ENCODE measurements at regions not wholly inside any gene's neighbourhood (a gene's known extent, or its start where the extent isn't known, plus 50 kb on each side); places are given as distances from the start of the nearest gene placed in this dataset.
"Not testable (repeated sequence)": the region's sequence is repeated elsewhere in the genome, so short reads cannot be mapped to it uniquely, and the experiment has no call there.

DNA sequence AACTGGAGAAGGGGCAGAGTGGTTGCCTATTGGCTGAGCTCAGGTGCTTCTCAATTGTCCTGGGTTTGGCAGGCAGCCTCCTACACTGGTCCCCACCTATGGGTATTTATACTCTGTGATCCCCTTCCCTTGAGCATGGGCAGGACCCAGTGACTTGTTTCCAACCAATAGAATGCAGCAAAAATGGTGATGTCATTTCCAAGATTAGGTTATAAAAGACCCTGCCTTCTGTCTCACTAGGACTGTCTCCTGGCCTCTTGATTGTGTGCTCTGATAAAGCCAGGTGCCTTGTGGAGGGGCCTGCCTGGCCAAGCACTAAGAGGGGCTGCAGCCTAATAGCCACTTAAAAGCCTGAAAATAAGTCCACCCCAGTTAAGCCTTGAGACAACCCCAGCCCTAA, 76.1 kb downstream of the MSX2 start:
- Histone ChIP-seq H3K4me3 (no peak overlapping the region), H3K27ac (no peak overlapping the region)
- DNase-seq (ENCODE audit: low spot score) = no peak
- TF ChIP-seq, protein P1, sequence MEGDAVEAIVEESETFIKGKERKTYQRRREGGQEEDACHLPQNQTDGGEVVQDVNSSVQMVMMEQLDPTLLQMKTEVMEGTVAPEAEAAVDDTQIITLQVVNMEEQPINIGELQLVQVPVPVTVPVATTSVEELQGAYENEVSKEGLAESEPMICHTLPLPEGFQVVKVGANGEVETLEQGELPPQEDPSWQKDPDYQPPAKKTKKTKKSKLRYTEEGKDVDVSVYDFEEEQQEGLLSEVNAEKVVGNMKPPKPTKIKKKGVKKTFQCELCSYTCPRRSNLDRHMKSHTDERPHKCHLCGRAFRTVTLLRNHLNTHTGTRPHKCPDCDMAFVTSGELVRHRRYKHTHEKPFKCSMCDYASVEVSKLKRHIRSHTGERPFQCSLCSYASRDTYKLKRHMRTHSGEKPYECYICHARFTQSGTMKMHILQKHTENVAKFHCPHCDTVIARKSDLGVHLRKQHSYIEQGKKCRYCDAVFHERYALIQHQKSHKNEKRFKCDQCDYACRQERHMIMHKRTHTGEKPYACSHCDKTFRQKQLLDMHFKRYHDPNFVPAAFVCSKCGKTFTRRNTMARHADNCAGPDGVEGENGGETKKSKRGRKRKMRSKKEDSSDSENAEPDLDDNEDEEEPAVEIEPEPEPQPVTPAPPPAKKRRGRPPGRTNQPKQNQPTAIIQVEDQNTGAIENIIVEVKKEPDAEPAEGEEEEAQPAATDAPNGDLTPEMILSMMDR (IDR thresholded peaks at IDR 0.05) = no peak

DNA sequence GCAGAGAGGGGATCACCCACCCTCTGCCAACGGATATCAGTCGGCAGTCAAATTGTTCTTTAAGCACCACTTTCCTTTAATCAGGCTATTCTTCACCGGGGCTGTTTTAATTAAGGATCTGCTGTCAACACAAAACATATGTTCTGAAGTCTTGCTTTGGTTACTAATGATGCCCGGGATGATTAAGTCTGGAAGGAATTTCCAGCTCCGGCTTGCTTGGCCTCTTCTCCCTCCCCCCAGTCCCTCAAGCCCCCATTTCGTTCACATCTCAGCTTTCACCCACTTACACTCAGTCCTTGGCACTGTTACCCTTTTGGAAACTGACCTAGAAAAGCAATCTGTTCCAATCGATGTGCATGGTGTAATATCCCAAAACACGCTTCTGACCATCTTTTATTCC, 74.7 kb downstream of the MSX2 start:
- no peak overlapping the region for H3K27ac ChIP-seq

GRCh38 chr5:174798551-174798951, 74.2 kb downstream of the MSX2 start:
- Histone ChIP-seq H3K4me3 (no peak overlapping the region), H3K27ac (no peak overlapping the region)
- no peak for DNase-seq (ENCODE audit: low spot score)
- TF ChIP-seq, protein P1 (IDR thresholded peaks at IDR 0.05) = no peak

More for the DNA sequence above, 74.7 kb downstream of the MSX2 start:
- no peak for DNase-seq (ENCODE audit: low spot score)
- H3K4me3 ChIP-seq = no peak overlapping the region
- TF ChIP-seq, protein P1 (IDR thresholded peaks at IDR 0.05) = no peak

GRCh38 chr5:174796711-174797192, 72.4 kb downstream of the MSX2 start:
- TF ChIP-seq, protein P1 (IDR thresholded peaks at IDR 0.05) = no peak
- H3K4me3 ChIP-seq = no peak overlapping the region
- DNase-seq (ENCODE audit: low spot score) = no peak
- no peak overlapping the region for H3K27ac ChIP-seq

DNA sequence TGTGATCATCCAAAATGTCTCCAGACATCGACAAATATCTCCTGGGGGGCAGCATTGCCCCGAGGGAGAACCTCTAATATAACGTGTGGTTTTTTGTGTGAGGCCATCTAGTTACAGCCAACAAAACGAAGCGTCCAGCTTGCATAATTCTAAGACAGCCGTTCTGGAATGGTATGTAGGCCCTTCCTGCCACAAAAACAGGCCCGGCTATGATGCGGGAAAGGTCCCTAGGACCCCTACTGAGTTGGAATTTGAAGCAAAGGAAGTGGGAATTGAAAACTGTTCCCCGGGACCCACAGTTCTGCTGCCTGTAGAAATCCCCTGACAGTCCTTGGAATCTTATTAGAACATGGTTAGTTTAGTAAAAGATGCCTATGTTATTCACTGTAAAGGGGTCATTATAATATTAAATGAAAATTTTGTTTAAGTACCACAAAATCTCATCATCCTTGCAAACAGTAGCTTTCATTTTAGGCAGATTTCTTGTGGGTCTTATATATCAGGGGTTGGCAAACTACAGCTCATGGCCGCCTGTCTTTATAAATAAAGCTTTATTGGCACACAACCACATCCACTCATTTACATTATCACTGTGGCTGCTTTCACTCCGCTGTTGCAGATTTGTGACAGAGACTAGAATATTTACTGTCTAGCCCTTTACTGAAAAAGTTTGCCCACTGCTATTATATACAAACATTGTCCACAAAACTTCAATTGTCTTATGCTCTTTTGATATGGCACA, 70.7 kb downstream of the MSX2 start:
- TF ChIP-seq, protein P1 (IDR thresholded peaks at IDR 0.05) = no peak
- H3K27ac ChIP-seq = no peak overlapping the region
- no peak for DNase-seq (ENCODE audit: low spot score)
- no peak overlapping the region for H3K4me3 ChIP-seq

DNA sequence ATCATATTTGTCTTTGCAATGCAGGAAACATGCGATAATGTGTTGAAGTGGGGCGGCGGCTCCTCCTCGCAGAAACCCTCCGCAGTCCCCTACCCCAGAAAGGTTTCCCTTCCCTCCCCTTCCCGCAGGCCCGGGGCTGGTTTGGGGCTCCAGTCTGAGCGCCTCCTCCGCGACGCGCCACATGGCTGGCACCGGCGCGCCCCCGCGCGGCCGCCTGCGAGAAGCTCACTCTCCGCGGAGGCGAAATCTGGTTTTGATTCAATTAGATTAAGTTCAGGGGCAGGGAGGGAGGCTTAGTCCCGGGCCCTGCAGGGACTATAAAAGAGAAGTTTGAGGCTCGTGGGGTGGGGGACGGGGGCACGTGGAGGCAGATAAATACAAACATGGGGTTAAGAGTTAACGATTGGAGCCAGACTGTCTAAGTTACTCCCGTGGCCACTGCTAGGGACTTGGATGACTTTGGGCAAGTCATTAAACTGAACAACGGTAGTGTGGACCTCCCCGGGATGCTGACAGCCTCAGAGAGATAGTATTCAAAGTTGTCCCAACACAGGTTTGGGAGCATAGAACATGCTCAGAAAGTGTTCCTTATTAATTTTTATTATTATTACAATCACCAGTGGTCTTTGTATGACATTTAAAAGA, 69.4 kb downstream of the MSX2 start:
- DNase-seq (ENCODE audit: low spot score) = peak; percentile 74
- TF ChIP-seq, protein P1 (IDR thresholded peaks at IDR 0.05) = peak; percentile 76
- no peak overlapping the region for H3K4me3 ChIP-seq
- no peak overlapping the region for H3K27ac ChIP-seq

- Histone ChIP-seq H3K27ac (no peak overlapping the region), H3K4me3 (no peak overlapping the region)
- TF ChIP-seq, protein P1 (IDR thresholded peaks at IDR 0.05) = no peak
Measured at GRCh38 chr5:174793076-174793475, 68.7 kb downstream of the MSX2 start.

GRCh38 chr5:174792265-174792664, 67.9 kb downstream of the MSX2 start:
- DNase-seq (ENCODE audit: low spot score); H3K27ac ChIP-seq; H3K4me3 ChIP-seq: not testable (repeated sequence)

More at GRCh38 chr5:174793076-174793475, 68.7 kb downstream of the MSX2 start:
- no peak for DNase-seq (ENCODE audit: low spot score)

Measured in coronary artery (tissue), 2 donors.